Hepatocyte (in vitro differentiated cells): ENCODE measurements at regions not wholly inside any gene's neighbourhood (a gene's known extent, or its start where the extent isn't known, plus 50 kb on each side); places are given as distances from the start of the nearest gene placed in this dataset.

Source experiments
- DNase-seq: peaks from one replicate; pipeline ENCODE4 v3.0.0-alpha.2; 2016; ENCODE audit warnings: low spot score
- H2AFZ ChIP-seq: fragments of 200-600 bp; sonication (generic); 2 replicates; pipeline ENCODE4 v1.6.0; 2016; ENCODE audit warnings: antibody characterized with exemption, mild to moderate bottlenecking
- H3K27ac ChIP-seq: fragments of 200-600 bp; sonication (generic); 2 replicates; pipeline ENCODE4 v1.5.1; 2016; ENCODE audit warnings: mild to moderate bottlenecking
- H3K27me3 ChIP-seq: fragments of 200-600 bp; sonication (generic); 2 replicates; pipeline ENCODE4 v1.6.1; 2016
- H3K36me3 ChIP-seq: fragments of 200-600 bp; sonication (generic); replicated peaks from 2 replicates; pipeline ENCODE4 v1.5.1; 2016; ENCODE audit warnings: low read depth; ENCODE audit not compliant: insufficient read depth
- H3K4me1 ChIP-seq: fragments of 200-600 bp; sonication (generic); 2 replicates; pipeline ENCODE4 v1.5.1; 2016; ENCODE audit warnings: mild to moderate bottlenecking, moderate library complexity; ENCODE audit not compliant: insufficient read depth
- H3K4me2 ChIP-seq: fragments of 200-600 bp; sonication (generic); 2 replicates; pipeline ENCODE4 v1.6.0; 2016
- H3K4me3 ChIP-seq: fragments of 200-600 bp; sonication (generic); 2 replicates; pipeline ENCODE4 v1.5.1; 2016; ENCODE audit warnings: mild to moderate bottlenecking
- H3K79me2 ChIP-seq: fragments of 200-600 bp; sonication (generic); 2 replicates; pipeline ENCODE4 v1.6.0; 2017; ENCODE audit warnings: mild to moderate bottlenecking
- H3K9me2 ChIP-seq: fragments of 200-600 bp; sonication (generic); replicated peaks from 2 replicates; pipeline ENCODE4 v1.6.0; 2017; ENCODE audit warnings: mild to moderate bottlenecking; ENCODE audit not compliant: insufficient read depth
- H3K9me3 ChIP-seq: fragments of 200-600 bp; sonication (generic); 2 replicates; pipeline ENCODE4 v1.5.1; 2016; ENCODE audit warnings: low read depth, mild to moderate bottlenecking
- H4K20me1 ChIP-seq: fragments of 200-600 bp; sonication (generic); 2 replicates; pipeline ENCODE4 v1.6.0; 2016; ENCODE audit warnings: mild to moderate bottlenecking; ENCODE audit not compliant: insufficient read depth, poor library complexity, severe bottlenecking
- CTCF ChIP-seq: fragments of 200-600 bp; sonication (generic); IDR thresholded peaks from 2 replicates; pipeline ENCODE4 v1.5.1; 2016; ENCODE audit warnings: antibody characterized with exemption, mild to moderate bottlenecking; ENCODE audit not compliant: poor library complexity
- EZH2 ChIP-seq: fragments of 200-600 bp; sonication (generic); IDR thresholded peaks from 2 replicates; pipeline ENCODE4 v1.6.1; 2016; ENCODE audit warnings: antibody characterized with exemption, mild to moderate bottlenecking, borderline replicate concordance
- EZH2phosphoT487 ChIP-seq: fragments of 200-600 bp; sonication (generic); IDR thresholded peaks from one replicate; pipeline ENCODE4 v1.6.1; 2018; ENCODE audit warnings: antibody characterized with exemption, mild to moderate bottlenecking, low read depth, moderate library complexity; ENCODE audit not compliant: unreplicated experiment, severe bottlenecking
- WGBS: methylation state at CpG from one replicate; pipeline ENCODE4 v1.1.6; 2016; ENCODE audit warnings: low lambda C conversion rate; ENCODE audit errors: missing lambda C conversion rate; 5-methylcytosine and 5-hydroxymethylcytosine counted together

GRCh38 chr13:32838945-32839344, 177.3 kb upstream of the KL start:
- Histone ChIP-seq H4K20me1 (no peaks in the 10 kb centered on the region), H3K79me2 (no peaks in the 10 kb centered on the region), H3K4me2 (peak overlapping the region; percentile 15), H3K4me3 (no peak overlapping the region), H3K27me3 (no peaks in the 10 kb centered on the region), H2AFZ (no peak overlapping the region), H3K4me1 (peaks cover 6% of the 10 kb centered on the region), H3K9me2 (no peaks in the 10 kb centered on the region), H3K9me3 (no peaks in the 10 kb centered on the region), H3K36me3 (no peaks in the 10 kb centered on the region), H3K27ac (peak overlapping the region; percentile 77)
- TF ChIP-seq EZH2phosphoT487, result no peak
- TF ChIP-seq CTCF, result no peak
- no peak for TF ChIP-seq EZH2
- DNase-seq, result peak; percentile 71
- 48% methylated on average over 3 of the region's 3 CpGs for WGBS

GRCh38 chr13:32840113-32840512, 176.1 kb upstream of the KL start:
- no peak overlapping the region for H3K4me3 ChIP-seq
- TF ChIP-seq EZH2phosphoT487, result no peak
- no peak for TF ChIP-seq EZH2
- TF ChIP-seq CTCF, result no peak
- no peaks in the 10 kb centered on the region for H3K36me3 ChIP-seq
- no peaks in the 10 kb centered on the region for H3K9me2 ChIP-seq
- H3K27me3 ChIP-seq, result no peaks in the 10 kb centered on the region
- no peak for DNase-seq
- no peak overlapping the region for H3K27ac ChIP-seq
- no peak overlapping the region for H2AFZ ChIP-seq
- H3K4me1 ChIP-seq, result peaks cover 6% of the 10 kb centered on the region
- no peaks in the 10 kb centered on the region for H3K9me3 ChIP-seq
- no peaks in the 10 kb centered on the region for H3K79me2 ChIP-seq
- no peak overlapping the region for H3K4me2 ChIP-seq
- H4K20me1 ChIP-seq, result no peaks in the 10 kb centered on the region
- WGBS, result 85% methylated on average over 5 of the region's 5 CpGs

- no peak overlapping the region for H3K27ac ChIP-seq
- no peak overlapping the region for H2AFZ ChIP-seq
- H4K20me1 ChIP-seq, result no peaks in the 10 kb centered on the region
- no peaks in the 10 kb centered on the region for H3K9me3 ChIP-seq
- no peak for DNase-seq
- H3K36me3 ChIP-seq, result no peaks in the 10 kb centered on the region
- 66% methylated on average over 10 of the region's 10 CpGs for WGBS
- no peaks in the 10 kb centered on the region for H3K9me2 ChIP-seq
- no peaks in the 10 kb centered on the region for H3K79me2 ChIP-seq
- H3K4me1 ChIP-seq, result peaks cover 6% of the 10 kb centered on the region
- no peak overlapping the region for H3K4me2 ChIP-seq
- no peak for TF ChIP-seq EZH2phosphoT487
- TF ChIP-seq CTCF, result no peak
- TF ChIP-seq EZH2, result no peak
- no peaks in the 10 kb centered on the region for H3K27me3 ChIP-seq
- no peak overlapping the region for H3K4me3 ChIP-seq
Observed at GRCh38 chr13:32840989-32841713, 175.1 kb upstream of the KL start.
